IPS-18a (cell line): ENCODE measurements at regions not wholly inside any gene's neighbourhood (a gene's known extent, or its start where the extent isn't known, plus 50 kb on each side); places are given as distances from the start of the nearest gene placed in this dataset.

Experiments
- H3K27ac ChIP-seq: one replicate; pipeline ENCODE4 v1.5.1; 2013; ENCODE audit warnings: low read length
- H3K27me3 ChIP-seq: one replicate; pipeline ENCODE4 v1.6.1; 2013; ENCODE audit warnings: mild to moderate bottlenecking, low read length; ENCODE audit not compliant: control insufficient read depth, insufficient read depth
- H3K36me3 ChIP-seq: one replicate; pipeline ENCODE4 v1.6.1; 2013; ENCODE audit warnings: low read depth, low read length; ENCODE audit not compliant: control insufficient read depth
- H3K4me1 ChIP-seq: one replicate; pipeline ENCODE4 v1.6.1; 2013; ENCODE audit warnings: low read depth, low read length; ENCODE audit not compliant: control insufficient read depth
- H3K4me3 ChIP-seq: one replicate; pipeline ENCODE4 v1.5.1; 2013; ENCODE audit warnings: low read length
- H3K9ac ChIP-seq: one replicate; pipeline ENCODE4 v1.6.1; 2013; ENCODE audit warnings: mild to moderate bottlenecking, low read length, moderate library complexity
- H3K9me3 ChIP-seq: one replicate; pipeline ENCODE4 v1.6.1; 2013; ENCODE audit warnings: low read depth, low read length; ENCODE audit not compliant: control insufficient read depth

DNA sequence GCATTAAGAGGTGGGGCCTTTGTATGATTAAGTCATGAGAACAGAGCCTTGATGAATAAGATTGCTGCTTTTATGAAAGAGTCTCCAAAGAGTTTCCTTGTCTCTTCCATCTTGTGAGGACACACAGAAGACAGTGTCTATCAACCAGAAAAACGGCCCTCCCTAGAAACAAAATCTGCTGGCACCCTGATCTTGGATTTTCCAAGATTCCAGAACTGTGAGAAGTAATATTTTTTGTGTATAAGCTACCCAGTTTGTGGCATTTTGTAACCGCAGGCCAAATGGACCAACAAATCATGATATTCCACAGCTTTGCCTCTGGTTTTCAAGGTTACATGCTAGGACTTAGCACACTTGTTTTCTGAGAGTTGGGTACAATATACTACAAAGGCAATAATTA is 687.8 kb downstream of the TDRD15 start:
- no peak overlapping the region for H3K9ac ChIP-seq
- no peak overlapping the region for H3K27ac ChIP-seq
- H3K4me1 ChIP-seq: no peaks in the 10 kb centered on the region
- no peaks in the 10 kb centered on the region for H3K27me3 ChIP-seq
- no peak overlapping the region for H3K4me3 ChIP-seq
- no peaks in the 10 kb centered on the region for H3K9me3 ChIP-seq
- H3K36me3 ChIP-seq: no peaks in the 10 kb centered on the region

- no peak overlapping the region for H3K27ac ChIP-seq
- H3K9ac ChIP-seq: no peak overlapping the region
- H3K9me3 ChIP-seq: no peaks in the 10 kb centered on the region
- no peak overlapping the region for H3K4me3 ChIP-seq
- no peaks in the 10 kb centered on the region for H3K27me3 ChIP-seq
- no peaks in the 10 kb centered on the region for H3K4me1 ChIP-seq
- H3K36me3 ChIP-seq: no peaks in the 10 kb centered on the region
Measured at GRCh38 chr2:21812766-21813165, 689.0 kb downstream of the TDRD15 start.

GRCh38 chr2:21814588-21815149 is 690.9 kb downstream of the TDRD15 start:
- Histone ChIP-seq H3K9me3 (no peaks in the 10 kb centered on the region), H3K4me1 (no peaks in the 10 kb centered on the region), H3K36me3 (no peaks in the 10 kb centered on the region), H3K4me3 (no peak overlapping the region), H3K9ac (no peak overlapping the region), H3K27me3 (no peaks in the 10 kb centered on the region), H3K27ac (no peak overlapping the region)

GRCh38 chr2:21818212-21818795 is 694.5 kb downstream of the TDRD15 start:
- no peaks in the 10 kb centered on the region for H3K27me3 ChIP-seq
- H3K9ac ChIP-seq: no peak overlapping the region
- H3K9me3 ChIP-seq: no peaks in the 10 kb centered on the region
- no peak overlapping the region for H3K27ac ChIP-seq
- H3K4me3 ChIP-seq: no peak overlapping the region
- H3K4me1 ChIP-seq: peaks cover 14% of the 10 kb centered on the region
- no peaks in the 10 kb centered on the region for H3K36me3 ChIP-seq

GRCh38 chr2:21819454-21819853 is 695.7 kb downstream of the TDRD15 start:
- Histone ChIP-seq H3K4me3 (no peak overlapping the region), H3K27ac (no peak overlapping the region), H3K36me3 (no peaks in the 10 kb centered on the region), H3K9me3 (no peaks in the 10 kb centered on the region), H3K27me3 (no peaks in the 10 kb centered on the region), H3K9ac (no peak overlapping the region), H3K4me1 (peaks cover 14% of the 10 kb centered on the region)

DNA sequence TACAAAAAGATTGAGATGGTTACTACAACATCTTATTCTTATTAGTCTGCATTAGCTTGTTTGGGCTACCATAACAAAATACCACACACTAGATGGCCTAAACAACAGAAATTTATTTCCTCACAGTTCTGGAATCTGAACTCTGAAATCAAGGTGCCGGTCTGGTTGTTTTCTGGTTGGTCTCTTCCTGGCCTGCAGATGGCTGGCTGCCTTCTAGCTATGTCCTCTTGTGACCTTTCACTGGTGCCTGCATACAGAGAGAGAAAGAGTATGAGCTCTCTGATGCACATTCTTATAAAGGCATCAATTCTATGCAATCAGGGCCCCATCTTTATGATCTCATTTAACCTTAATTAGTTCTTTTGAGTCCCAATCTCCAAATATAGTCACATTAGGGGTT is 696.5 kb downstream of the TDRD15 start:
- Histone ChIP-seq H3K4me1 (peaks cover 14% of the 10 kb centered on the region), H3K27me3 (no peaks in the 10 kb centered on the region), H3K4me3 (no peak overlapping the region), H3K27ac (no peak overlapping the region), H3K9ac (no peak overlapping the region), H3K36me3 (no peaks in the 10 kb centered on the region), H3K9me3 (no peaks in the 10 kb centered on the region)

GRCh38 chr2:21821672-21822227 is 698.0 kb downstream of the TDRD15 start:
- no peak overlapping the region for H3K27ac ChIP-seq

DNA sequence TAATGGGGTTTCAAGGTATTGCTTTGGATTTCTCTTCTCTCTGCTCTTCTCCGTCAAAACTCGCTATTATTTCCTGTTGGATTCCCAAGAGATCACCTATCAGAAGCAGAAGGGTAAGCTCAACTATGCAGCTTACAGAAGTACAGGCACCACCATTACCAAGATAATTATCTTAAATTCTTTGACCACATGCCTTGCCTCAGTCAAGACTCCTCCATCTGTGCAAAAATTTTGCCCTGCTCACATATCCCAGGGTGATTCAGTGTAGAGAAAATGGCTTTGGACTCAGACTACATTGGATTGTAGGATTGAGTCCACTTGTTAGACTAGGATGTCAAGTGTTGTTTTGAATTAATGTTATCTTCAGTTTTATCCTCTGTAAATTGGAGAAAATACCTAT is 698.7 kb downstream of the TDRD15 start:
- Histone ChIP-seq H3K9me3 (no peaks in the 10 kb centered on the region), H3K4me3 (no peak overlapping the region), H3K36me3 (no peaks in the 10 kb centered on the region), H3K4me1 (peaks cover 14% of the 10 kb centered on the region), H3K9ac (no peak overlapping the region), H3K27me3 (no peaks in the 10 kb centered on the region), H3K27ac (no peak overlapping the region)

More at GRCh38 chr2:21821672-21822227, 698.0 kb downstream of the TDRD15 start:
- Histone ChIP-seq H3K9me3 (no peaks in the 10 kb centered on the region), H3K27me3 (no peaks in the 10 kb centered on the region), H3K9ac (no peak overlapping the region), H3K36me3 (no peaks in the 10 kb centered on the region), H3K4me3 (no peak overlapping the region), H3K4me1 (peaks cover 14% of the 10 kb centered on the region)

- H3K27me3 ChIP-seq: no peaks in the 10 kb centered on the region
- no peak overlapping the region for H3K27ac ChIP-seq
- H3K36me3 ChIP-seq: no peaks in the 10 kb centered on the region
- H3K9ac ChIP-seq: no peak overlapping the region
- H3K4me3 ChIP-seq: no peak overlapping the region
- H3K9me3 ChIP-seq: no peaks in the 10 kb centered on the region
- no peaks in the 10 kb centered on the region for H3K4me1 ChIP-seq
Measured at GRCh38 chr2:21833767-21834166, 710.0 kb downstream of the TDRD15 start.

DNA sequence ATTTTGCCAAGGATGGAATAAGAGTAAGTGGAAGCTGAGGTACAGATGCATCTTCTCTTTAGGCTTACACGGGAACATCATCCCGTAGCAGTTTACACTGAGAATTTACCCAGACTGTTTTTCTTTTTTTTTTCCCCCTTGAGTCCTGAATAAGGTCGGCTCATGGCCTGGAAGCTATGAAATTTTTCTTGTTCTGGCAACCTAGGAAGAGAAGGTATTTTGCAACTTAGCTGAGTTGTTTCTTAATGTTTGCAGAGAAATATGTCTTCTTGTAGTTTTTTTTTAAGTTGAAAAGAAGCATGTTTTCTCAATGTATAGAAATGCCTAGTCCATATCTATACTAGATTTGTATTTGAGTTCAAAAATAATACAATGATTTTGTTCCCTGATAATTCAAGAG is 712.5 kb downstream of the TDRD15 start:
- Histone ChIP-seq H3K4me3 (no peak overlapping the region), H3K4me1 (peaks cover 6% of the 10 kb centered on the region), H3K27me3 (no peaks in the 10 kb centered on the region), H3K36me3 (no peaks in the 10 kb centered on the region), H3K27ac (no peak overlapping the region), H3K9me3 (no peaks in the 10 kb centered on the region), H3K9ac (no peak overlapping the region)

DNA sequence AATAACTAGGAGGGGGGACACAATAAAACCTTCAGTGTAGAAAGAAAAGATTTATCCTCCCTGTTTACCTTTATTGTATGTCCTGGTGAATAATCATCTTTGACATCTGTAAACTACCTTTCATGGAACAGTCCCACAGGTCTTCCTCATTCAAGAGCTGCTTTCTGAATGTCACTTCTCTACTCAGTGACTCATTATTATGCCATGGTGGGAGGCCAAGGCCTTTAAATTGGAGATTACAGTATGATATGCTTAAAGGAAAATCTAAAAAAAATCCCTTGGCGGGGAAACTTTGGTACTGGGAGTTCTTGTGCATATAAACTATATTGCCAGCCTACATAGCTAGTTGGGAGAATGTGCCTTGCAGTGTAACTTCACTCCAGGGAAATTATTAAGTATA is 713.0 kb downstream of the TDRD15 start:
- no peaks in the 10 kb centered on the region for H3K9me3 ChIP-seq
- no peaks in the 10 kb centered on the region for H3K27me3 ChIP-seq
- no peak overlapping the region for H3K4me3 ChIP-seq
- no peaks in the 10 kb centered on the region for H3K36me3 ChIP-seq
- no peak overlapping the region for H3K9ac ChIP-seq
- peaks cover 11% of the 10 kb centered on the region for H3K4me1 ChIP-seq
- no peak overlapping the region for H3K27ac ChIP-seq
